WTC11 (cell line): ENCODE measurements at regions not wholly inside any gene's neighbourhood (a gene's known extent, or its start where the extent isn't known, plus 50 kb on each side); places are given as distances from the start of the nearest gene placed in this dataset.

ENCODE experiments used
- CREB1 ChIP-seq: sonication (generic); formaldehyde crosslinking; IDR thresholded peaks from 2 replicates; pipeline ENCODE4 v1.8.0; 2023; ENCODE audit warnings: mild to moderate bottlenecking, missing genetic modification reagents
- CTCF ChIP-seq: fragments of 200-600 bp; IDR thresholded peaks from 2 replicates; pipeline ENCODE4 v1.8.0; 2022; ENCODE audit warnings: antibody characterized with exemption
- NFYB ChIP-seq: sonication (generic); formaldehyde crosslinking; conservative IDR thresholded peaks from 2 replicates; pipeline ENCODE4 v1.8.0; 2022; ENCODE audit warnings: low read depth, missing genetic modification reagents
- RELA ChIP-seq: sonication (generic); formaldehyde crosslinking; IDR thresholded peaks from 2 replicates; pipeline ENCODE4 v1.8.1; 2022; ENCODE audit warnings: missing genetic modification reagents, mild to moderate bottlenecking, borderline replicate concordance
- TEAD4 ChIP-seq: sonication (generic); formaldehyde crosslinking; IDR thresholded peaks from 2 replicates; pipeline ENCODE4 v1.8.0; 2022; ENCODE audit warnings: mild to moderate bottlenecking, missing genetic modification reagents
- ZNF263 ChIP-seq: sonication (generic); formaldehyde crosslinking; IDR thresholded peaks from 2 replicates; pipeline ENCODE4 v1.8.1; 2022; ENCODE audit warnings: low read depth, mild to moderate bottlenecking, moderate library complexity, missing genetic modification reagents
- TF ChIP-seq, protein P1 (sequence below): sonication (generic); formaldehyde crosslinking; IDR thresholded peaks from 2 replicates; pipeline ENCODE4 v1.8.1; 2022; ENCODE audit warnings: mild to moderate bottlenecking, moderate library complexity, missing genetic modification reagents
- TF ChIP-seq, protein P2 (sequence below): fragments of 250-450 bp; sonication (Bioruptor Pico); IDR thresholded peaks from 2 replicates; pipeline ENCODE4 v2.1.2; 2022; ENCODE audit warnings: mild to moderate bottlenecking, moderate library complexity
- TF ChIP-seq, protein P3 (sequence below): sonication (generic); formaldehyde crosslinking; IDR thresholded peaks from 2 replicates; pipeline ENCODE4 v1.8.1; 2023; ENCODE audit warnings: mild to moderate bottlenecking, moderate library complexity, missing genetic modification reagents

DNA sequence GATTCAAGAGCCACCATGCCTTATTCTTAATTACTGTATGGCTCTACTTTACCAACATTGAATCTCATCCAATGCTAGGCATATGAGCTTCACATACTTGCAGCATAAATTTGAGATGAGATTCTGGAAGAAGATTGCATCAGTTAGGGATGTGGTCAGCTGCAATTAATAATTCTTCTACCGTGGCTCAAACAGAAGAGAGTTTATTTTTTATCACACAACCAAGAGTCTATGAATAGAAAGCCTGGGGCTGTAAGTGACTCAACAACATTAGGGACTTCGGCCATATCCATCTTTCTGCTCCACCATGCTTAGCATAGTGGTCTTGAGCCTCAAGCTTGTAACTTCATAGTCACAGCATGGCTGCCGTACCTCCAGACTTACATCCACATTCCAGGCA lies 179.4 kb upstream of the IRX6 start:
- TF ChIP-seq CREB1 (CRISPR knock-in tag) (no peak), ZNF263 (CRISPR knock-in tag) (no peak), CTCF (no peak), NFYB (CRISPR knock-in tag) (no peak), TEAD4 (no peak), RELA (CRISPR knock-in tag) (no peak)
- TF ChIP-seq, protein P1, sequence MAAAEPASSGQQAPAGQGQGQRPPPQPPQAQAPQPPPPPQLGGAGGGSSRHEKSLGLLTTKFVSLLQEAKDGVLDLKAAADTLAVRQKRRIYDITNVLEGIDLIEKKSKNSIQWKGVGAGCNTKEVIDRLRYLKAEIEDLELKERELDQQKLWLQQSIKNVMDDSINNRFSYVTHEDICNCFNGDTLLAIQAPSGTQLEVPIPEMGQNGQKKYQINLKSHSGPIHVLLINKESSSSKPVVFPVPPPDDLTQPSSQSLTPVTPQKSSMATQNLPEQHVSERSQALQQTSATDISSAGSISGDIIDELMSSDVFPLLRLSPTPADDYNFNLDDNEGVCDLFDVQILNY, result no peak
- TF ChIP-seq, protein P2, sequence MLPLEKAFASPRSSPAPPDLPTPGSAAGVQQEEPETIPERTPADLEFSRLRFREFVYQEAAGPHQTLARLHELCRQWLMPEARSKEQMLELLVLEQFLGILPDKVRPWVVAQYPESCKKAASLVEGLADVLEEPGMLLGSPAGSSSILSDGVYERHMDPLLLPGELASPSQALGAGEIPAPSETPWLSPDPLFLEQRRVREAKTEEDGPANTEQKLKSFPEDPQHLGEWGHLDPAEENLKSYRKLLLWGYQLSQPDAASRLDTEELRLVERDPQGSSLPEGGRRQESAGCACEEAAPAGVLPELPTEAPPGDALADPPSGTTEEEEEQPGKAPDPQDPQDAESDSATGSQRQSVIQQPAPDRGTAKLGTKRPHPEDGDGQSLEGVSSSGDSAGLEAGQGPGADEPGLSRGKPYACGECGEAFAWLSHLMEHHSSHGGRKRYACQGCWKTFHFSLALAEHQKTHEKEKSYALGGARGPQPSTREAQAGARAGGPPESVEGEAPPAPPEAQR (CRISPR knock-in tag), result no peak
- TF ChIP-seq, protein P3, sequence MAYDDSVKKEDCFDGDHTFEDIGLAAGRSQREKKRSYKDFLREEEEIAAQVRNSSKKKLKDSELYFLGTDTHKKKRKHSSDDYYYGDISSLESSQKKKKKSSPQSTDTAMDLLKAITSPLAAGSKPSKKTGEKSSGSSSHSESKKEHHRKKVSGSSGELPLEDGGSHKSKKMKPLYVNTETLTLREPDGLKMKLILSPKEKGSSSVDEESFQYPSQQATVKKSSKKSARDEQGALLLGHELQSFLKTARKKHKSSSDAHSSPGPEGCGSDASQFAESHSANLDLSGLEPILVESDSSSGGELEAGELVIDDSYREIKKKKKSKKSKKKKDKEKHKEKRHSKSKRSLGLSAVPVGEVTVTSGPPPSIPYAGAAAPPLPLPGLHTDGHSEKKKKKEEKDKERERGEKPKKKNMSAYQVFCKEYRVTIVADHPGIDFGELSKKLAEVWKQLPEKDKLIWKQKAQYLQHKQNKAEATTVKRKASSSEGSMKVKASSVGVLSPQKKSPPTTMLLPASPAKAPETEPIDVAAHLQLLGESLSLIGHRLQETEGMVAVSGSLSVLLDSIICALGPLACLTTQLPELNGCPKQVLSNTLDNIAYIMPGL (CRISPR knock-in tag), result no peak
